PC-3 (cell line): ENCODE measurements at regions not wholly inside any gene's neighbourhood (a gene's known extent, or its start where the extent isn't known, plus 50 kb on each side); places are given as distances from the start of the nearest gene placed in this dataset.
"Not testable (repeated sequence)": the region's sequence is repeated elsewhere in the genome, so short reads cannot be mapped to it uniquely, and the experiment has no call there.

ENCODE experiments used
- ATAC-seq: fragments of 200-7000 bp; cut with Tn5 transposase; 2 replicates; pipeline ENCODE4 v1.9.1; 2020; ENCODE audit warnings: mild to moderate bottlenecking, moderate library complexity
- BruUV-seq: library from RNA; stranded (reverse); fragments of 400-500 nt; replicated peaks from 2 replicates; lab custom pipeline; 2021; lab: Mats Ljungman, UMichigan
- CTCF ChIA-PET: fragments of 300-600 bp; sonication (Branson Sonifier 250); formaldehyde crosslinking; loops from one replicate; lab custom pipeline; 2022; ENCODE audit warnings: antibody characterized with exemption; lab: Charles Lee
- POLR2A ChIA-PET: fragments of 300-600 bp; sonication (Branson Sonifier 250); formaldehyde crosslinking; loops from one replicate; lab custom pipeline; 2022; ENCODE audit warnings: antibody characterized with exemption; ENCODE audit not compliant: unreplicated experiment; lab: Charles Lee
- DNase-seq: peaks from one replicate; pipeline ENCODE4 v3.0.0-alpha.2; 2015
- H2AFZ ChIP-seq: fragments of 300-600 bp; sonication (generic); 2 replicates; pipeline ENCODE4 v1.6.0; 2016; ENCODE audit warnings: antibody characterized with exemption, low read length
- H3F3A ChIP-seq: fragments of 300-600 bp; sonication (generic); one replicate; pipeline ENCODE4 v1.6.0; 2017; ENCODE audit warnings: antibody characterized with exemption, low read length, control low read depth, mild to moderate bottlenecking; ENCODE audit not compliant: unreplicated experiment
- H3K27ac ChIP-seq: fragments of 300-600 bp; sonication (generic); 2 replicates; pipeline ENCODE4 v1.5.1; 2016; ENCODE audit warnings: mild to moderate bottlenecking, low read length
- H3K27me3 ChIP-seq: fragments of 300-600 bp; sonication (generic); 2 replicates; pipeline ENCODE4 v1.6.1; 2016; ENCODE audit warnings: low read length, mixed read lengths
- H3K36me3 ChIP-seq: fragments of 300-600 bp; sonication (generic); 2 replicates; pipeline ENCODE4 v1.6.1; 2016; ENCODE audit warnings: low read depth, mixed run types, low read length, mixed read lengths
- H3K4me1 ChIP-seq: fragments of 300-600 bp; sonication (generic); 2 replicates; pipeline ENCODE4 v1.5.1; 2016; ENCODE audit warnings: low read length; ENCODE audit not compliant: insufficient read depth
- H3K4me2 ChIP-seq: fragments of 300-600 bp; sonication (generic); 2 replicates; pipeline ENCODE4 v1.6.0; 2016; ENCODE audit warnings: low read length
- H3K4me3 ChIP-seq: fragments of 300-600 bp; sonication (generic); 2 replicates; pipeline ENCODE4 v1.5.1; 2016; ENCODE audit warnings: mild to moderate bottlenecking, low read length, mixed read lengths
- H3K79me2 ChIP-seq: fragments of 300-600 bp; sonication (generic); 2 replicates; pipeline ENCODE4 v1.6.1; 2017; ENCODE audit warnings: low read length, mixed read lengths
- H3K9ac ChIP-seq: fragments of 300-600 bp; sonication (generic); 2 replicates; pipeline ENCODE4 v1.6.0; 2016; ENCODE audit warnings: mild to moderate bottlenecking, low read length
- H3K9me2 ChIP-seq: fragments of 300-600 bp; sonication (generic); replicated peaks from 2 replicates; pipeline ENCODE4 v1.6.1; 2016; ENCODE audit warnings: mixed run types, low read length, mixed read lengths
- H3K9me3 ChIP-seq: fragments of 300-600 bp; sonication (generic); 2 replicates; pipeline ENCODE4 v1.6.1; 2016; ENCODE audit warnings: low read length, mixed read lengths
- H4K20me1 ChIP-seq: fragments of 300-600 bp; sonication (generic); 2 replicates; pipeline ENCODE4 v1.6.1; 2016; ENCODE audit warnings: low read length, mixed read lengths
- intact Hi-C: fragments of 100-400 bp; cut with micrococcal nuclease; formaldehyde crosslinking; loops from 2 replicates; pipeline ENCODE4 v1.9.0; 2023

- H3K4me2 ChIP-seq, H3K27ac ChIP-seq, ATAC-seq, H3K4me3 ChIP-seq, H4K20me1 ChIP-seq, H3K27me3 ChIP-seq, H3K9ac ChIP-seq, H3K36me3 ChIP-seq, H3K9me3 ChIP-seq, CTCF ChIA-PET, POLR2A ChIA-PET, DNase-seq, H3F3A ChIP-seq, BruUV-seq, H2AFZ ChIP-seq, intact Hi-C loops, H3K4me1 ChIP-seq, H3K79me2 ChIP-seq, H3K9me2 ChIP-seq: not testable (repeated sequence)
These were observed 123.1 kb downstream of the ARHGAP11B start for GRCh38 chr15:30749048-30749447.

- H3K9me3 ChIP-seq, H2AFZ ChIP-seq, H3K36me3 ChIP-seq, H3K79me2 ChIP-seq, DNase-seq, H3K4me3 ChIP-seq, H3K4me2 ChIP-seq, H3K4me1 ChIP-seq, BruUV-seq, H3K27ac ChIP-seq, CTCF ChIA-PET, POLR2A ChIA-PET, H4K20me1 ChIP-seq, H3K9ac ChIP-seq, H3K9me2 ChIP-seq, H3K27me3 ChIP-seq, H3F3A ChIP-seq: not testable (repeated sequence)
- intact Hi-C loops: loop anchor here (10.0 kb wide), 1 partner anchor 90 kb away; no protein-coding TSS in a partner anchor
- peak; percentile 95 for ATAC-seq
These were observed 129.2 kb downstream of the ARHGAP11B start for GRCh38 chr15:30755036-30755687.

GRCh38 chr15:30760633-30761032, 134.7 kb downstream of the ARHGAP11B start:
- H3K4me1 ChIP-seq, H3K9me3 ChIP-seq, H4K20me1 ChIP-seq, BruUV-seq, H3K79me2 ChIP-seq, H2AFZ ChIP-seq, POLR2A ChIA-PET, H3K27me3 ChIP-seq, H3K9ac ChIP-seq, intact Hi-C loops, H3K27ac ChIP-seq, H3K4me3 ChIP-seq, H3F3A ChIP-seq, DNase-seq, ATAC-seq, H3K9me2 ChIP-seq, CTCF ChIA-PET, H3K36me3 ChIP-seq, H3K4me2 ChIP-seq: not testable (repeated sequence)

- H3K36me3 ChIP-seq, H3K9me3 ChIP-seq, POLR2A ChIA-PET, H3F3A ChIP-seq, ATAC-seq, intact Hi-C loops, H3K4me2 ChIP-seq, CTCF ChIA-PET, DNase-seq, BruUV-seq, H3K27me3 ChIP-seq, H2AFZ ChIP-seq, H3K79me2 ChIP-seq, H3K9ac ChIP-seq, H3K4me3 ChIP-seq, H3K27ac ChIP-seq, H3K4me1 ChIP-seq, H3K9me2 ChIP-seq, H4K20me1 ChIP-seq: not testable (repeated sequence)
These were observed 135.4 kb downstream of the ARHGAP11B start for GRCh38 chr15:30761365-30761764.

GRCh38 chr15:30769390-30770124, 134.2 kb upstream of the FAN1 start:
- intact Hi-C loops, H3K27me3 ChIP-seq, H3K4me1 ChIP-seq, CTCF ChIA-PET, H3K9me2 ChIP-seq, H3F3A ChIP-seq, POLR2A ChIA-PET, H3K36me3 ChIP-seq, ATAC-seq, DNase-seq, H2AFZ ChIP-seq, H4K20me1 ChIP-seq, BruUV-seq, H3K27ac ChIP-seq, H3K9ac ChIP-seq, H3K79me2 ChIP-seq, H3K4me2 ChIP-seq, H3K9me3 ChIP-seq, H3K4me3 ChIP-seq: not testable (repeated sequence)
